RWPE2 (cell line): ENCODE measurements at regions not wholly inside any gene's neighbourhood (a gene's known extent, or its start where the extent isn't known, plus 50 kb on each side); places are given as distances from the start of the nearest gene placed in this dataset.

Experiments
- ATAC-seq: fragments of 200-7000 bp; cut with Tn5 transposase; 3 replicates; pipeline ENCODE4 v1.9.1; 2021; ENCODE audit warnings: low read depth
- DNase-seq: peaks from one replicate; pipeline ENCODE4 v3.0.0-alpha.2; 2020; ENCODE audit warnings: low spot score
- H3K27ac ChIP-seq: fragments of 450-650 bp; 2 replicates; pipeline ENCODE4 v1.5.1; 2017; ENCODE audit warnings: mild to moderate bottlenecking; ENCODE audit not compliant: poor library complexity, severe bottlenecking
- H3K27me3 ChIP-seq: fragments of 250-450 bp; sonication (Bioruptor Pico); 2 replicates; pipeline ENCODE4 v1.5.1; 2021; ENCODE audit warnings: mild to moderate bottlenecking, moderate library complexity; ENCODE audit not compliant: insufficient read depth, poor library complexity, severe bottlenecking
- H3K36me3 ChIP-seq: fragments of 250-450 bp; sonication (Bioruptor Pico); 2 replicates; pipeline ENCODE4 v1.5.1; 2020; ENCODE audit warnings: low read depth, mild to moderate bottlenecking, moderate library complexity
- H3K4me1 ChIP-seq: fragments of 250-450 bp; sonication (Bioruptor Pico); 2 replicates; pipeline ENCODE4 v1.5.1; 2021; ENCODE audit warnings: mild to moderate bottlenecking, moderate library complexity; ENCODE audit not compliant: insufficient read depth, poor library complexity, severe bottlenecking
- H3K4me3 ChIP-seq: fragments of 250-450 bp; sonication (Bioruptor Pico); 2 replicates; pipeline ENCODE4 v1.5.1; 2021; ENCODE audit warnings: mild to moderate bottlenecking, moderate library complexity; ENCODE audit not compliant: severe bottlenecking
- H3K9me3 ChIP-seq: fragments of 250-450 bp; sonication (Bioruptor Pico); 2 replicates; pipeline ENCODE4 v1.5.1; 2021; ENCODE audit warnings: mild to moderate bottlenecking, moderate library complexity; ENCODE audit not compliant: severe bottlenecking
- CTCF ChIP-seq: fragments of 450-650 bp; IDR thresholded peaks from one replicate; pipeline ENCODE4 v1.5.1; 2017; ENCODE audit warnings: mild to moderate bottlenecking, moderate library complexity; ENCODE audit not compliant: poor library complexity, severe bottlenecking

- no peak for ATAC-seq
- TF ChIP-seq CTCF: no peak
- no peaks in the 10 kb centered on the region for H3K36me3 ChIP-seq
- no peak overlapping the region for H3K4me3 ChIP-seq
- no peak for DNase-seq
- H3K4me1 ChIP-seq: no peaks in the 10 kb centered on the region
- no peaks in the 10 kb centered on the region for H3K27me3 ChIP-seq
- H3K9me3 ChIP-seq: no peaks in the 10 kb centered on the region
- H3K27ac ChIP-seq: no peak overlapping the region
Observed at GRCh38 chr1:19562847-19563246, 77.5 kb upstream of the CAPZB start.

GRCh38 chr1:19560480-19560879 is 75.1 kb upstream of the CAPZB start:
- H3K27ac ChIP-seq: no peak overlapping the region
- no peaks in the 10 kb centered on the region for H3K4me1 ChIP-seq
- ATAC-seq (no peak), DNase-seq (no peak)
- TF ChIP-seq CTCF: no peak
- H3K4me3 ChIP-seq: no peak overlapping the region
- H3K27me3 ChIP-seq: no peaks in the 10 kb centered on the region
- no peaks in the 10 kb centered on the region for H3K9me3 ChIP-seq
- H3K36me3 ChIP-seq: no peaks in the 10 kb centered on the region

GRCh38 chr1:19559641-19560040 is 74.3 kb upstream of the CAPZB start:
- no peaks in the 10 kb centered on the region for H3K9me3 ChIP-seq
- no peak overlapping the region for H3K27ac ChIP-seq
- no peak for TF ChIP-seq CTCF
- H3K36me3 ChIP-seq: no peaks in the 10 kb centered on the region
- DNase-seq (no peak), ATAC-seq (peak; percentile 57; the same call in 2 of the 3 replicates)
- H3K27me3 ChIP-seq: no peaks in the 10 kb centered on the region
- H3K4me3 ChIP-seq: no peak overlapping the region
- H3K4me1 ChIP-seq: no peaks in the 10 kb centered on the region

- ATAC-seq (no peak), DNase-seq (no peak)
- Histone ChIP-seq H3K27ac (no peak overlapping the region), H3K36me3 (no peaks in the 10 kb centered on the region), H3K4me1 (no peaks in the 10 kb centered on the region), H3K27me3 (no peaks in the 10 kb centered on the region), H3K9me3 (no peaks in the 10 kb centered on the region), H3K4me3 (no peak overlapping the region)
- no peak for TF ChIP-seq CTCF
Observed at GRCh38 chr1:19557609-19558051, 72.3 kb upstream of the CAPZB start.

GRCh38 chr1:19554090-19554489 is 68.8 kb upstream of the CAPZB start:
- no peak for TF ChIP-seq CTCF
- H3K27me3 ChIP-seq: no peaks in the 10 kb centered on the region
- no peak for ATAC-seq
- H3K4me1 ChIP-seq: no peaks in the 10 kb centered on the region
- H3K9me3 ChIP-seq: peaks cover 2% of the 10 kb centered on the region
- no peaks in the 10 kb centered on the region for H3K36me3 ChIP-seq
- H3K4me3 ChIP-seq: no peak overlapping the region
- no peak for DNase-seq
- H3K27ac ChIP-seq: no peak overlapping the region
